Renal pelvis (tissue), 1 donor: ENCODE measurements at regions not wholly inside any gene's neighbourhood (a gene's known extent, or its start where the extent isn't known, plus 50 kb on each side); places are given as distances from the start of the nearest gene placed in this dataset.

Source experiments
- DNase-seq: peaks from one replicate; pipeline ENCODE4 v3.0.0-alpha.2; 2013

- no peak for DNase-seq
Measured at GRCh38 chr6:51250317-51250716, 431.6 kb downstream of the TFAP2B start.

DNA sequence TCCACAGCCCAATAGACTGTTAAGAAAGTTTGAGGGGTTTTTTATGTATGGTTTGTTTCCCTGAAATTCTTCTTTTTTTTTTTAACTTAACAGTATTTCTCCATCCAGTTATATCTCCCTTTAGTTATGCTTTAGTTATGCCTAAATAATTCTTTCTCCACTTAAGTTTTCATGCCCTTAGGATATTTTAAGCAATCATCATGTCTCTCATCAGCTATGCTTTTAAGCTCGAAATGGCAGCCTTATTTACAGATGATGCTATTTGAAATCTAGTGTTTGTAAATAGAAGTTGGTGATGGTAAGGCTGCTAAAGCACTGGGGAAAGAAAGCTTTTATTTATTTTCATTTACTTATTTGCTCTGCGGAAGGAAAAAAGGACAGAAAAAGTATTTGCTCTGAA is 439.3 kb downstream of the TFAP2B start:
- no peak for DNase-seq

DNA sequence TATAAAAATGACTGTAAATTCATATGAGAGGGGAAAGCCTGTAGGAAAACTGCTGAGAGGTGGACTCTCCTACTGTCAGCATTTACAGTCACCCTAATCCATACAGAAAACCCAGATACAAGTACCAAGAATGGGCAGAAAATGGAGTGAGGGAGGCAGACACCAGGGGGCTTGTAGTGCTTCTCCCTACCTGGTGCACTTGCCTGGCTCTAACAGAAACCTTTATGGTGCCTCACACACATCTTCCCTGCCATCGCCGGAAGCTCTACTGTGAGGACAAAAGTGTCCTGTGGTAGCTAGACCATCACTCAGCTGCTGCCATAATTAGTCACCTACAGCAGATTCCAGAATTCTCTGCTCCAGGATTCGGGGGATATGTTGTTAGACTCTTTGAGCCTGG is 441.3 kb downstream of the TFAP2B start:
- no peak for DNase-seq

GRCh38 chr6:51261691-51262090 is 443.0 kb downstream of the TFAP2B start:
- DNase-seq, result peak; percentile 21

DNA sequence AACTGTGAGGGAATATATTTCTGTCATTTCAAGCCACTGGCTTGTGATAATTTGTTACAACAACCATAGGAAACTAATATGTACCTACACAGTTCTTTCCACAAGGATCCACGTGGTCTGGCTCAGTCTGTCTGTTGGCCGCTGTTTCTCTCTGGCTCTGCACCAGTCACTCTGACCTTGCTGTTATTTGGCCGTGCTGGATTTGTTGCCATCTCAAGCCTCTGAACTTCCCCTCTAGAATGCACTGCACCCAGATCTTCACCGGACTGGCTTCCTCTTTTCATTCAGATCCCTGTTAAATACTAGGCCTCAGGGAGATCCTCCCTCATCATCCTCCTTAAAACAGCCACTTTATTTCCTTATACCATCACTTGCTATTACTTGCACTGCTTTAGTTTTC is 446.8 kb downstream of the TFAP2B start:
- no peak for DNase-seq

- DNase-seq, result no peak
Measured at GRCh38 chr6:51266604-51267003, 447.9 kb downstream of the TFAP2B start.

GRCh38 chr6:51268666-51269065 is 450.0 kb downstream of the TFAP2B start:
- no peak for DNase-seq

GRCh38 chr6:51269876-51270275 is 451.2 kb downstream of the TFAP2B start:
- no peak for DNase-seq

- DNase-seq, result no peak
Measured at GRCh38 chr6:51271615-51272014, 452.9 kb downstream of the TFAP2B start.

GRCh38 chr6:51273228-51273961 is 454.7 kb downstream of the TFAP2B start:
- DNase-seq, result no peak

DNA sequence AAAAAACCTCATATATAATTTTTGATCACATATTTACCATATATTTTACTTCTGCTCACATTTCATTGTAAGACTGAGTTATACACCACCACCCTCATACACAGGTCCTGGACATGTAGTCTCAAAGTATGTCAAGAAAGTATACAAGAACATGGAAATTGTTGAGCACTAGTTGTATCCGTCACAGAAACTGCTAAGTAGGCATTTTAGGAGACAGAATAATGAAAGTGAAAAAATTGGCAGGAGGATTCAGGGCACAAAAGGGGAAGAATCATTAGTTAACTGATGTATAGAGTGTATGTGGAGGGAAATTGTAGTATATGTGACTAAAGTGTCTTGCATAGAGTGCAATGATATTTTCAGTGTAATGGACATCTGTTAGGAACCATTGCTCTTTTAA is 458.8 kb downstream of the TFAP2B start:
- DNase-seq, result no peak

DNA sequence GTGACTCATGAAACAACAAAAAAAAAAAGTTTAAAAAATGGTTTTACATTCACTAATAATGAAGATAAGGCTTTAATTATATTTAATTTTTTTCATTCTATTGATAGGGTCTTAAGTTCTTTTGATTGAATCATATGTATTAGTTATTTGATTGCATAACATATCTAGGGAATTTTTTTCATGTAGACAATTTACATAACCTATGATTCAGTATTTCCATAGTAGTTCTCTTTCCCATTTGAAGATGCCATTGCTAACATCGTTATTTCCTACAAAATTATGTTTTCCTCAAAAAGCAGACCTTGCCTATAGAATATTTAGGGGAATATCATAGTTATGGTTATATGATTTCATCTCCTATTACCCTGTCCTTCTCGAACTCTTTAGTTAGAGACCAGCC is 463.4 kb downstream of the TFAP2B start:
- DNase-seq, result no peak

DNA sequence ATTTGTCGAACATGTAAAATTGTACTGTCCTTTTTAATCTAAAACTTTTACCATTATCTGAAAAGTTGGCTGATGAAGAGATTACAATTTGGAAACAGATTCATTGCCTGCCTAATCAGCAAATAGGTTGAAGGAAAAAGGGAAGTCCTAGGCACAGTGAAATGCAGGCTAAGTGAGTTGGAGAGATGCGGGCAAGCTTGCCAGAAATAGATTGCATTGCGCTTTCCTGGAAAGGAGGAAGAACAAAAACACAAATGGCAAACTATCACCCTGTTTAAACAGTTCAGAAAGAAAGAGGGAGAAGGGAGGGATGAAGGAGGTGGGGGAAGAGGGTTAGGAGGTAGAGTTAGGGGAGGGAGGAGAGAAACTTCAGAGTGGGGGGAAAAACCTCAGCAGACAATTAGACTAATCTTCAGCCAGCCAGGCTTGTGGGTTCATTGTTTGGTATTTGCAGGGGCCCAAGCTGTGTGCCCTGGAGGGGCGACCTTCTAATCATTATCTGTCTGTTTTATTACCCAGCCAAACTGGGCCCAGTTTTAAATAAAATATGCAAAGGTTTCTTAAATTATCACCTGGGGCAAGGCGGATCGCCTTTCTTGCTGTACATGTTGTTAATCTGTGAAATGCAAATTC is 465.2 kb downstream of the TFAP2B start:
- DNase-seq, result no peak

- no peak for DNase-seq
Measured at GRCh38 chr6:51285876-51286275, 467.2 kb downstream of the TFAP2B start.

DNA sequence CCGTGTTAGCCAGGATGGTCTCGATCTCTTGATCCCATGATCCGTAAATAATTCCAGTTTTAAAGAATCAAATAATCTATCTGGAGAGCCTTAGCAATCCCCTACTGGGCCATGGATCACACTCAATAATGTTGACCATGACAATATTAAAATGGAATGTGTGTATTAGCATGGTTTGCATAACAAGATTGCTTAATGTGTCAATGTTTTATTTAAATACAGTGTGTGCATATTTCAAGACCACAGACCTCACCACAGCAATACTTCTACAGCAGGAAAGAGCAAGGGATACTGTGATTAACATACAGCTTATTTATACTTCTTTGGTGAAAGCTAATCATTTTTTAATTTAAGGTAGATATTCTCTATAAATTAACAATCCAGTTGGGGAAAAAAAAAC is 470.4 kb downstream of the TFAP2B start:
- DNase-seq, result no peak

DNA sequence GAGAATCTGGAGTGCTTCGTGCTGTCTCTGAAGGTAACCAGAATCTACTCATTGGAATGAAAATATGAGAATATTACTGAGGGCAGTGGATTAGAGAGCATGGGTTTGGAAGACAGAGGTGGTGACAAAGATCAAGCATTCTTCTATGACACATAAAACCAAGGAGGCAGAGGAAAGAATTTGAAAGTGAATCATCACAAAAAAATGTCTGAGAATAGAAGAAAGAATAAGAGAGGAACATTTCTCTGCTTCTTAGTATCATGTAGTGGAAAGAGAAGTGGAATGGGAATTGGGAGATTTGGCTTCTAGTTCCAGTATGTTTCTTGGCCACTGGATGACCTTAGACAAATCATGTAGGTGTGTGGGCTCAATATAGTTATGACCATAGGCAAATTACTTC is 474.0 kb downstream of the TFAP2B start:
- DNase-seq, result no peak

DNA sequence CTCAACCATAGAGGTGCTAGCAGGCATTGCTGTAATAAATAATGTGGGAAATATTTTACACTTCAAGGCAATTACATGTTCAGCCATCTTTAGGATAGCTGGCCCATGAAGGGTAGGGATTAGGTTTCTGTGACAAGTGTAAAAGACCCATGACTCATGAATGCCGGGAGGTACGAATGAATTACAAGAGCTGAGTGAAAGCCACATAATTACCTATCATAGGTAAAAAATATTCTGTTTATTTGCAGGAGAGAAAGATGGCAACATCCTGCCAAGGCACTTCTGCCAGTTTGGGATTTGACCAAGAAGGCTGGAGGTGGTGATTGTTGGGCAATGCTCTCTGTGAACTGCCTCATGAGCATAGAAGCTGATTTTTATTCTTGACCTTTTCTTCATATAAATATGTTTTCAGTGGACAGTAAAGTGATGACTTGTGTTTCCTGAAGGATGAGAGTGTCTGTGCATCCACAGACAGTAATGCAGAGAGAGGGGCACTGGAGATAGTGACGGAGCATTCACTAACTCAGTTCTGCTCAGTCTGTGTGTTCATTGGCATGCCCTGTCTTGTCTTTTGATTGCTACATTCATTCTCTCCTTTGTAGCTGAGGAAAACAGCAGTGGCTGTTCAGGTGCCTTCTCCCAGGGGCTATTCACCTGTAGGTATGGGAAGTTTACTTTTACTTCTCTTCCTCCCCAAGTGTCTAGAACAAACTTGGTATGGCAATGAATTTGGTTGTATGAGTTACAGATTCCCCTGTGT is 481.1 kb downstream of the TFAP2B start:
- DNase-seq, result no peak

- DNase-seq, result no peak
Measured at GRCh38 chr6:51300510-51300909, 481.8 kb downstream of the TFAP2B start.

DNA sequence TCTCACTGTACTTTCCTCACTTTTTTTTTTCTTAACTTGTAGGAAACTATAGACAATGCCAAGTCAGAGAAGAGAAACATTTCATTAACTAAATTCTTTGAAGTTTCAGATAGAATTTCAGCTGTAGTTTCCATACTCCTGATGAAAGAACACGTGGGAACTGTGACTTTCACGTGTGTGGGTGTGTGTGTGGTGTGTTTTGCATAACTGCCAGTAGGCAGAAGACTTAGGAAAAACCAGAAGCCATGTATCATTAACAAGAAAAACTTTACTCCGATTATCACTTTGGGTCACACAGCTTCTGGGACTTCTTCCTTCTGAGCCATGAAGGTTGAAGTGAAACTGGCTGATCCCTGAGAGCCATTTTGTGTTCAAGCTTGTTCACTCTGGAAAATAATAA is 483.3 kb downstream of the TFAP2B start:
- DNase-seq, result no peak

GRCh38 chr6:51302431-51302830 is 483.8 kb downstream of the TFAP2B start:
- DNase-seq, result no peak

DNA sequence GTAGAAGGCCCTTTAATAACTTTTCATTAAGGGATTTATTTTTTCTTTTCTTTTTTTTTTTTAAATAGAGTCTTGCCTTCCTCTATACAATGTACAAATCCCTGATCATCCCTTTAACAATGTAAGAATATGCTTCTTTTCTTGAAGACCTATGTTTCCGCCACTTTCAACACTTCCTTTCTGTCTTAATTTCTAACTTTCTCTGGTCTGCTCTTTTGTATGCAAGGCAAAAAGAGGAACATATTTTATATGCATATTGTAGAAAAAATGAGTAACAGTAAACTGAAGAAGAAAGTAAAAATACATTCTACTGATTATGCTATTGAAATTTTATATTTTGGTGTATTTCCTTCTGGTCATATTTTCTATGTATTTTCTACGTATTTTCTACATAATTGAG is 484.7 kb downstream of the TFAP2B start:
- no peak for DNase-seq

GRCh38 chr6:51314965-51315364 is 496.3 kb downstream of the TFAP2B start:
- no peak for DNase-seq

- DNase-seq, result no peak
Measured at GRCh38 chr6:51318674-51319073, 500.0 kb downstream of the TFAP2B start.
